Liver (tissue), 8 donors: ENCODE measurements at regions not wholly inside any gene's neighbourhood (a gene's known extent, or its start where the extent isn't known, plus 50 kb on each side); places are given as distances from the start of the nearest gene placed in this dataset.

Experiments used
- DNase-seq: peaks from one replicate; pipeline ENCODE4 v3.0.0-alpha.2; 2017; ENCODE audit warnings: low spot score
- H3K27ac ChIP-seq, 2 donors: one replicate each; pipeline ENCODE4 v1.7.0; 2013; ENCODE audit warnings: inconsistent platforms in 2 of 2, low read length in 2 of 2, control low read depth in 1 of 2, low read depth in 1 of 2, mild to moderate bottlenecking in 1 of 2
- H3K27me3 ChIP-seq, 4 donors: one replicate each; pipeline versions ENCODE4 v1.6.1 to v1.7.0; 2013; ENCODE audit warnings: low read length in 3 of 4, inconsistent platforms in 1 of 4, mild to moderate bottlenecking in 1 of 4, moderate library complexity in 1 of 4; ENCODE audit not compliant: control insufficient read depth in 4 of 4, insufficient read depth in 4 of 4
- H3K36me3 ChIP-seq, 4 donors: one replicate each; pipeline versions ENCODE4 v1.6.1 to v1.7.0; 2013; ENCODE audit warnings: low read length in 3 of 4, mild to moderate bottlenecking in 3 of 4, low read depth in 1 of 4, moderate library complexity in 1 of 4; ENCODE audit not compliant: control insufficient read depth in 4 of 4, insufficient read depth in 3 of 4
- H3K4me1 ChIP-seq, 4 donors: one replicate each; pipeline versions ENCODE4 v1.6.1 to v1.7.0; 2013; ENCODE audit warnings: low read length in 3 of 4, mild to moderate bottlenecking in 3 of 4, moderate library complexity in 1 of 4; ENCODE audit not compliant: control insufficient read depth in 4 of 4, insufficient read depth in 4 of 4
- H3K4me3 ChIP-seq, 3 donors: one replicate each; pipeline versions ENCODE4 v1.6.1 to v1.7.0; 2013; ENCODE audit warnings: low read length in 3 of 3, control low read depth in 1 of 3, low read depth in 1 of 3, mild to moderate bottlenecking in 1 of 3
- H3K9ac ChIP-seq, 2 donors: one replicate each; pipeline ENCODE4 v1.7.0; 2013; ENCODE audit warnings: low read length in 2 of 2, mild to moderate bottlenecking in 2 of 2, moderate library complexity in 2 of 2, control low read depth in 1 of 2, low read depth in 1 of 2
- H3K9me3 ChIP-seq, 4 donors: one replicate each; pipeline versions ENCODE4 v1.6.1 to v1.7.0; 2013; ENCODE audit warnings: low read length in 3 of 4; ENCODE audit not compliant: control insufficient read depth in 4 of 4
- ATF3 ChIP-seq: IDR thresholded peaks from 2 replicates; pipeline ENCODE4 v1.6.1; 2016; ENCODE audit warnings: antibody characterized with exemption
- CTCF ChIP-seq: fragments of 150-350 bp; IDR thresholded peaks from 2 replicates; pipeline ENCODE4 v1.5.1; 2017; ENCODE audit warnings: improper control_type of control experiment, low read depth, low read length; ENCODE audit not compliant: missing input control
- EGR1 ChIP-seq, 2 donors: IDR thresholded peaks; 2 replicates each; pipeline ENCODE4 v1.6.1; 2016 to 2018; ENCODE audit warnings: antibody characterized with exemption in 2 of 2, low read depth in 2 of 2
- FOXA1 ChIP-seq: IDR thresholded peaks from 2 replicates; pipeline ENCODE4 v1.6.1; 2016; ENCODE audit warnings: antibody characterized with exemption
- FOXA2 ChIP-seq: IDR thresholded peaks from 2 replicates; pipeline ENCODE4 v1.6.1; 2016; ENCODE audit warnings: antibody characterized with exemption
- GABPA ChIP-seq, 2 donors: IDR thresholded peaks in 1 of 2; conservative IDR thresholded peaks in 1 of 2; 2 replicates each; pipeline ENCODE4 v1.6.1; 2016; ENCODE audit warnings: antibody characterized with exemption in 2 of 2, mild to moderate bottlenecking in 1 of 2, moderate library complexity in 1 of 2
- HNF4A ChIP-seq, 2 donors: conservative IDR thresholded peaks; 2 replicates each; pipeline ENCODE4 v1.6.1; 2016; ENCODE audit warnings: antibody characterized with exemption in 2 of 2, mild to moderate bottlenecking in 2 of 2
- HNF4G ChIP-seq: IDR thresholded peaks from 2 replicates; pipeline ENCODE4 v1.6.1; 2016; ENCODE audit warnings: antibody characterized with exemption
- JUND ChIP-seq, 2 donors: IDR thresholded peaks; 2 replicates each; pipeline ENCODE4 v1.6.1; 2016; ENCODE audit warnings: antibody characterized with exemption in 2 of 2
- MAX ChIP-seq: IDR thresholded peaks from 2 replicates; pipeline ENCODE4 v1.6.1; 2016; ENCODE audit warnings: antibody characterized with exemption
- NR2F2 ChIP-seq: IDR thresholded peaks from 2 replicates; pipeline ENCODE4 v1.6.1; 2016; ENCODE audit warnings: antibody characterized with exemption
- RAD21 ChIP-seq, 2 donors: IDR thresholded peaks; 2 replicates each; pipeline ENCODE4 v1.6.1; 2016; ENCODE audit warnings: antibody characterized with exemption in 2 of 2, mild to moderate bottlenecking in 2 of 2
- REST ChIP-seq: IDR thresholded peaks from 2 replicates; pipeline ENCODE4 v1.6.1; 2016; ENCODE audit warnings: antibody characterized with exemption, mild to moderate bottlenecking
- RXRA ChIP-seq, 2 donors: IDR thresholded peaks; 2 replicates each; pipeline ENCODE4 v1.6.1; 2017 to 2018; ENCODE audit warnings: antibody characterized with exemption in 2 of 2, mild to moderate bottlenecking in 1 of 2
- SP1 ChIP-seq: IDR thresholded peaks from 2 replicates; pipeline ENCODE4 v1.6.1; 2018; ENCODE audit warnings: antibody characterized with exemption, mild to moderate bottlenecking
- TAF1 ChIP-seq: conservative IDR thresholded peaks from 2 replicates; pipeline ENCODE4 v1.6.1; 2016; ENCODE audit warnings: antibody characterized with exemption, mild to moderate bottlenecking
- YY1 ChIP-seq: IDR thresholded peaks from 2 replicates; pipeline ENCODE4 v1.6.1; 2016; ENCODE audit warnings: antibody characterized with exemption, mild to moderate bottlenecking
- ZBTB33 ChIP-seq: IDR thresholded peaks from 2 replicates; pipeline ENCODE4 v1.6.1; 2016; ENCODE audit warnings: antibody characterized with exemption
- WGBS: extraction: QIAGEN DNeasy Blood & Tissue Kit; methylation state at CpG from one replicate; pipeline ENCODE4 v1.1.7; 2013; 5-methylcytosine and 5-hydroxymethylcytosine counted together
- donor health status: healthy.
- donor health status: healthy.
- donor health status: healthy.
- donor health status: healthy.
- donor health status: healthy.

GRCh38 chr16:74218871-74219270 is 77.7 kb upstream of the PSMD7 start:
- Histone ChIP-seq H3K9me3 (peaks cover 0 to 2% (median 0%) of the 10 kb centered on the region in 4 donors), H3K4me1 (no peaks in the 10 kb centered on the region), H3K36me3 (no peaks in the 10 kb centered on the region), H3K27me3 (no peaks in the 10 kb centered on the region), H3K27ac (no peak overlapping the region), H3K9ac (no peak overlapping the region), H3K4me3 (no peak overlapping the region)
- no peak for TF ChIP-seq YY1
- no peak for TF ChIP-seq ATF3
- no peak for TF ChIP-seq RAD21 (IDR thresholded peaks at IDR 0.05)
- no peak for TF ChIP-seq HNF4A (conservative IDR thresholded peaks at IDR 0.05)
- TF ChIP-seq ZBTB33: no peak
- TF ChIP-seq NR2F2: no peak
- no peak for TF ChIP-seq REST
- no peak for TF ChIP-seq GABPA (IDR thresholded peaks at IDR 0.05 in 1 of 2, conservative IDR thresholded peaks at IDR 0.05 in 1 of 2)
- no peak for TF ChIP-seq HNF4G
- TF ChIP-seq RXRA (IDR thresholded peaks at IDR 0.05): no peak
- no peak for TF ChIP-seq JUND (IDR thresholded peaks at IDR 0.05)
- TF ChIP-seq MAX: no peak
- no peak for TF ChIP-seq CTCF
- TF ChIP-seq TAF1: no peak
- no peak for TF ChIP-seq SP1
- no peak for TF ChIP-seq FOXA1
- no peak for TF ChIP-seq FOXA2
- no peak for TF ChIP-seq EGR1 (IDR thresholded peaks at IDR 0.05; ENCODE audit: low read depth in 2 of 2)
- WGBS: 87% methylated on average over 7 of the region's 7 CpGs
- no peak for DNase-seq
